ENCODE measurements at regions not wholly inside any gene's neighbourhood (a gene's known extent, or its start where the extent isn't known, plus 50 kb on each side); places are given as distances from the start of the nearest gene placed in this dataset.

DNA sequence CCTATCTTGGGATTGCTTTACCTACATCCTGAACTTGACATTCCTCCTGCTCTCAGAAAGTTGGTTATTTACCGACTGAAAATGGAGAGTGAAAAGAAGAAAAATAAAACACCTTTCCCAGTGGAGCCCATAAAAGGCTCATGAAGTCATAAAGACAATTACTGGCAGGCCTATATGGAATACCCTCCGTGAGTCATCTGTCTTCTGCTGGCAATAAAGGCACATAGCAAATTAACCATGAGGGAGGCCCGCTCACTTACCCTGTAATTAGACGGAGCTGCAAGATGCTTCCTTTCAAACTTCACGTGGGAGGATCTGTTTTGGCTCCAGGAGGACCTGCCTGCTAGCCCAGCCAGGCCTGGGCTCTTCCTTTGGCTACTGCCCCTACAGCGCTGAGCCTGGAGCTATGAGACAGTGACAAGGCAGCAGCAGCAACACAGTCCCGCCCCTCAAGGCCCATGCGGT lies 540.4 kb downstream of the BUD13 start:
- no peak for TF ChIP-seq RAD21 (IDR thresholded peaks at IDR 0.05; ENCODE audit: low read length)
- no peak for TF ChIP-seq POLR2AphosphoS5 (IDR thresholded peaks at IDR 0.05; ENCODE audit: low read depth, low read length)
- TF ChIP-seq, protein P1, sequence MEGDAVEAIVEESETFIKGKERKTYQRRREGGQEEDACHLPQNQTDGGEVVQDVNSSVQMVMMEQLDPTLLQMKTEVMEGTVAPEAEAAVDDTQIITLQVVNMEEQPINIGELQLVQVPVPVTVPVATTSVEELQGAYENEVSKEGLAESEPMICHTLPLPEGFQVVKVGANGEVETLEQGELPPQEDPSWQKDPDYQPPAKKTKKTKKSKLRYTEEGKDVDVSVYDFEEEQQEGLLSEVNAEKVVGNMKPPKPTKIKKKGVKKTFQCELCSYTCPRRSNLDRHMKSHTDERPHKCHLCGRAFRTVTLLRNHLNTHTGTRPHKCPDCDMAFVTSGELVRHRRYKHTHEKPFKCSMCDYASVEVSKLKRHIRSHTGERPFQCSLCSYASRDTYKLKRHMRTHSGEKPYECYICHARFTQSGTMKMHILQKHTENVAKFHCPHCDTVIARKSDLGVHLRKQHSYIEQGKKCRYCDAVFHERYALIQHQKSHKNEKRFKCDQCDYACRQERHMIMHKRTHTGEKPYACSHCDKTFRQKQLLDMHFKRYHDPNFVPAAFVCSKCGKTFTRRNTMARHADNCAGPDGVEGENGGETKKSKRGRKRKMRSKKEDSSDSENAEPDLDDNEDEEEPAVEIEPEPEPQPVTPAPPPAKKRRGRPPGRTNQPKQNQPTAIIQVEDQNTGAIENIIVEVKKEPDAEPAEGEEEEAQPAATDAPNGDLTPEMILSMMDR (IDR thresholded peaks at IDR 0.05) = no peak
- no peak for TF ChIP-seq TCF12 (IDR thresholded peaks at IDR 0.05)
- no peak for TF ChIP-seq CHD2 (IDR thresholded peaks at IDR 0.05; ENCODE audit: low read length, partially characterized antibody)

All from SK-N-SH (cell line).